Sigmoid colon (tissue), 6 donors: ENCODE measurements at regions not wholly inside any gene's neighbourhood (a gene's known extent, or its start where the extent isn't known, plus 50 kb on each side); places are given as distances from the start of the nearest gene placed in this dataset.
A peak's percentile ranks its signal among the peaks of the same experiment; 100 is the strongest.

Source experiments
- DNase-seq: peaks from one replicate; pipeline ENCODE4 v3.0.0-alpha.2; 2019
- H3K27ac ChIP-seq, 4 donors: fragments of 200-600 bp; sonication (generic); one replicate each; pipeline ENCODE4 v1.5.1; 2016 to 2019; ENCODE audit warnings: mild to moderate bottlenecking in 1 of 4
- H3K27me3 ChIP-seq, 3 donors: fragments of 200-600 bp; sonication (generic); one replicate each; pipeline ENCODE4 v1.5.1; 2019; ENCODE audit warnings: mild to moderate bottlenecking in 1 of 3
- H3K36me3 ChIP-seq, 4 donors: fragments of 200-600 bp; sonication (generic); one replicate each; pipeline ENCODE4 v1.5.1; 2016 to 2019
- H3K4me1 ChIP-seq, 4 donors: fragments of 200-600 bp; sonication (generic); one replicate each; pipeline ENCODE4 v1.5.1; 2017 to 2019
- H3K4me3 ChIP-seq, 4 donors: fragments of 200-600 bp; sonication (generic); one replicate each; pipeline ENCODE4 v1.5.1; 2017 to 2019; ENCODE audit warnings: mild to moderate bottlenecking in 2 of 4, moderate library complexity in 1 of 4
- H3K9me3 ChIP-seq, 4 donors: fragments of 200-600 bp in 3 of 4; sonication (generic) in 3 of 4; one replicate each; pipeline versions ENCODE4 v1.5.1 to v1.6.1; 2013 to 2019
- CTCF ChIP-seq, 4 experiments: fragments of 450-650 bp in 3 of 4; fragments of 200-600 bp in 1 of 4; IDR thresholded peaks; one replicate each; pipeline ENCODE4 v1.5.1; 2016 to 2019; ENCODE audit warnings: antibody characterized with exemption in 4 of 4, mild to moderate bottlenecking in 3 of 4, moderate library complexity in 2 of 4
- EP300 ChIP-seq, 4 donors: sonication (generic); formaldehyde crosslinking; IDR thresholded peaks; one replicate each; pipeline ENCODE4 v1.6.1; 2017; ENCODE audit warnings: antibody characterized with exemption in 4 of 4
- POLR2A ChIP-seq, 2 donors: fragments of 450-650 bp; IDR thresholded peaks; one replicate each; pipeline ENCODE4 v1.6.1; 2016; ENCODE audit warnings: antibody characterized with exemption in 2 of 2, mild to moderate bottlenecking in 2 of 2, moderate library complexity in 2 of 2
- POLR2AphosphoS5 ChIP-seq, 4 donors: sonication (generic); formaldehyde crosslinking; IDR thresholded peaks; one replicate each; pipeline ENCODE4 v1.6.1; 2017; ENCODE audit warnings: antibody characterized with exemption in 4 of 4
- WGBS, 2 donors: extraction: QIAGEN DNeasy Blood & Tissue Kit; methylation state at CpG; one replicate each; pipeline ENCODE4 v1.1.7; 2013; 5-methylcytosine and 5-hydroxymethylcytosine counted together
- intact Hi-C: fragments of 100-400 bp; cut with DNase I; formaldehyde crosslinking; loops from one replicate; pipeline ENCODE4 v1.15.1; 2023
- donor health status: healthy with polysubstance abuse.
- donor health status: healthy.

GRCh38 chr6:125524356-125524755 is 222.6 kb upstream of the HDDC2 start:
- intact Hi-C loops, result no loop called here
- Histone ChIP-seq H3K36me3 (no peaks in the 10 kb centered on the region), H3K27me3 (no peaks in the 10 kb centered on the region), H3K4me3 (no peak overlapping the region), H3K27ac (no peak overlapping the region), H3K9me3 (no peaks in the 10 kb centered on the region), H3K4me1 (no peaks in the 10 kb centered on the region)
- TF ChIP-seq CTCF (IDR thresholded peaks at IDR 0.05), result no peak
- TF ChIP-seq POLR2A (IDR thresholded peaks at IDR 0.05), result no peak
- no peak for TF ChIP-seq EP300 (IDR thresholded peaks at IDR 0.05)
- TF ChIP-seq POLR2AphosphoS5 (IDR thresholded peaks at IDR 0.05), result no peak
- WGBS, 2 donors, result 23 to 26% methylated on average over 2 of the region's 2 CpGs
- no peak for DNase-seq

DNA sequence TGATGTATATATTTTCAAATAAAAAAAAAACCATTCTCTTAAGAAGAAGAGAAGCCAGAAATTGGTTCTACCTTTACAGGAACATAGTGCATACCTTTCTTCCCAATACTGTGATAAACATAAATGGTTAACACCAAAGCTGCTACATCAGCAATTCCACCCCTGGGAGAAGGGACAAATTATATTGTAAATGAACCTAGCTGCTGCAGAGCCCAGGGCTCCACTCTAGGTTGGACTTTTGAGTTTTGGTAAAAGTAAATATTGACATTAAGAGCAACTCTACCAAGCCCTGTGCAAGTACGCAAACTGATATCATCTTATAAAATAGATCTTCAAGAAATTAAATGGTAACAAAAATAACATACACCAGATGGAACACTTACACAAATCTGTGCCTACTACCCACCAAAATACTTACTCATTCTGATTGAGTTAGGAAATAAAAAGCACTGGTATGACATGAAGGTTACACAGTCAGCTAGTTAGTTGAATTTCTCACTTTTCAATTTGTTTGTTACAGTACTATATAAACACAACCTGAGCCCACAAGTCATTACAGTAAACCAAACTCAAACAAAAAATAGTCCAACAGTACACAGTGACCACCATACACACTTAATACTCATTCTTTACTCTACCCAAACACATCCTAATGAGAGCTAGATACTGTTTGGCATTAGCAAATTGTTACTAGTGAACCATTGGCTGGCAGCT is 223.3 kb upstream of the HEY2 start:
- Histone ChIP-seq H3K36me3 (no peaks in the 10 kb centered on the region), H3K27me3 (no peaks in the 10 kb centered on the region), H3K9me3 (no peaks in the 10 kb centered on the region), H3K4me3 (no peak overlapping the region), H3K27ac (no peak overlapping the region), H3K4me1 (no peaks in the 10 kb centered on the region)
- TF ChIP-seq POLR2AphosphoS5 (IDR thresholded peaks at IDR 0.05), result no peak
- no peak for TF ChIP-seq CTCF (IDR thresholded peaks at IDR 0.05)
- no peak for TF ChIP-seq POLR2A (IDR thresholded peaks at IDR 0.05)
- TF ChIP-seq EP300 (IDR thresholded peaks at IDR 0.05), result no peak
- WGBS, 2 donors, result 2 to 14% methylated on average over 1 of the region's 1 CpG
- DNase-seq, result no peak
- intact Hi-C loops, result no loop called here

GRCh38 chr6:125528621-125529041 is 220.8 kb upstream of the HEY2 start:
- DNase-seq, result no peak
- no peaks in the 10 kb centered on the region for H3K27me3 ChIP-seq
- no peaks in the 10 kb centered on the region for H3K9me3 ChIP-seq
- no peak for TF ChIP-seq POLR2AphosphoS5 (IDR thresholded peaks at IDR 0.05)
- TF ChIP-seq POLR2A (IDR thresholded peaks at IDR 0.05), result no peak
- 31 to 44% methylated on average over 6 of the region's 6 CpGs for WGBS, 2 donors
- H3K4me1 ChIP-seq, result no peaks in the 10 kb centered on the region
- H3K36me3 ChIP-seq, result no peaks in the 10 kb centered on the region
- no peak overlapping the region for H3K27ac ChIP-seq
- no peak overlapping the region for H3K4me3 ChIP-seq
- intact Hi-C loops, result no loop called here

DNA sequence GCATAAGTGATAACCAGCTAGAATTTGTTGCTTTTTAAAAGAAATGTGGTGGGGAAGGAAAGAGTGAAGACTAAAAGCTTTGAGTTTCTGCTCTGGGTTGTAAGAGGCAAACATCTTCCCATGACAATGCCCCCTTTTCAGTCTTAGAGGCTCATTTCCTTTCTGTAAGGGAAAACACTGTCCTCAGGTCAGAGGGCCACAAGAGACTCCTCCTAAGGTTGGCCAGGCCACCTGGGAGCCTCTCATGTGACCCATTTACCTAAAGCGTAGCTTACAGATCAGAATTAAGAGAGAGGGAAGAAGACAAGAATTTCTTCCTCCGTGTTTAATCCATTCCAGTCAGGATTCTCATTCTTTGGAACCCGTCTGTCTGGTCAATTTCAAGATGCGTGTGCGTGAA is 220.4 kb upstream of the HEY2 start:
- no peaks in the 10 kb centered on the region for H3K27me3 ChIP-seq
- H3K4me3 ChIP-seq, result no peak overlapping the region
- no peak for TF ChIP-seq EP300 (IDR thresholded peaks at IDR 0.05)
- no peak for TF ChIP-seq CTCF (IDR thresholded peaks at IDR 0.05)
- no peak for TF ChIP-seq POLR2A (IDR thresholded peaks at IDR 0.05)
- no peak for TF ChIP-seq POLR2AphosphoS5 (IDR thresholded peaks at IDR 0.05)
- H3K27ac ChIP-seq, result no peak overlapping the region
- 80 to 83% methylated on average over 5 of the region's 5 CpGs for WGBS, 2 donors
- intact Hi-C loops, result no loop called here
- no peak for DNase-seq
- H3K4me1 ChIP-seq, result peaks cover 0 to 3% (median 1%) of the 10 kb centered on the region in 4 donors
- H3K9me3 ChIP-seq, result no peaks in the 10 kb centered on the region
- no peaks in the 10 kb centered on the region for H3K36me3 ChIP-seq

DNA sequence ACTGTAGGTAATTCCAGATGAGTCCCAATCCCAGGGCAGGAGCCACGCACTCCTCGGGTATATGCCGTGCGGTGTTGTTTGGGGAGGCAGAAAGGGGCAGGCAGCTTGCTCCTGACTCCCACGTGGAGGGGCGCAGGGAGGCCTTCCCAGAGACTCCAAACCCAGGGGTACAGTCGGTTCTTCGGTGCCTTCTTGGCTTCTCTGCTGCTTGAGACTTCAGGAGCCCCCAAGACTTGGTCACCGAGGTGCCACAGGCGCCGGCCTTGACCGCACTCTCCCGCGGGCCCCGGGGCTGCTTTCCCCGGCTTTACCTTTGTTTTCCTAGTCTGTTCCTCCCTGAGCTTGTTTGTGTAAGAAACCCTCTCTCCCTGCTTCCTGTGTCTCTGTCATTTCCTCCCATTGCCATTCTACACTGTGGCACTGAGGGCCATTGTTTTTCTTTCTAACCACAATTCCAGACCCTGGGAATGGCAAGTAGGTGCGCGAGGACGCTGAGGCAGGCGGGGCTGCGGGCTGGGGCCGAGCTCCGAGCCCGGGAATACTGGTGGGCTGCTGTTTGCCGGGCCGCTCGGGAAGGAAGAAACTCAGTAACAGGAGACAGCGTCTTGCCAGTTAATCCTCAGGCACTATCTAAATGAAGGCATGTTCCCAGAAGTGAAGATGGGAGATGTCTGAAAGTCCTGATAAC is 215.6 kb upstream of the HEY2 start:
- DNase-seq, result no peak
- intact Hi-C loops, result no loop called here
- Histone ChIP-seq H3K9me3 (no peaks in the 10 kb centered on the region), H3K4me1 (peaks cover 0 to 12% (median 6%) of the 10 kb centered on the region in 4 donors), H3K36me3 (no peaks in the 10 kb centered on the region), H3K4me3 (peak overlapping the region in 2 of 4 donors; percentile 10 to 12), H3K27me3 (no peaks in the 10 kb centered on the region), H3K27ac (no peak overlapping the region)
- WGBS, 2 donors, result 32 to 46% methylated on average over 28 of the region's 28 CpGs
- TF ChIP-seq POLR2A (IDR thresholded peaks at IDR 0.05) (no peak), CTCF (IDR thresholded peaks at IDR 0.05) (no peak), EP300 (IDR thresholded peaks at IDR 0.05) (no peak), POLR2AphosphoS5 (IDR thresholded peaks at IDR 0.05) (no peak)
